HEK293 (cell line): ENCODE measurements at regions not wholly inside any gene's neighbourhood (a gene's known extent, or its start where the extent isn't known, plus 50 kb on each side); places are given as distances from the start of the nearest gene placed in this dataset.
"Not testable (repeated sequence)": the region's sequence is repeated elsewhere in the genome, so short reads cannot be mapped to it uniquely, and the experiment has no call there.

ENCODE experiments used
- CTCF ChIA-PET: fragments of 350-600 bp; formaldehyde crosslinking; extraction: SDS; loops from one replicate; lab custom pipeline; 2021; ENCODE audit warnings: antibody characterized with exemption; lab: Yijun Ruan, JAX
- POLR2A ChIA-PET: fragments of 300-600 bp; formaldehyde crosslinking; extraction: SDS; loops from one replicate; lab custom pipeline; 2020; ENCODE audit warnings: antibody characterized with exemption, inconsistent platforms; lab: Yijun Ruan, JAX
- H3K27ac ChIP-seq: fragments of 200-500 bp; sonication (Bioruptor generic); 2 replicates; pipeline ENCODE4 v1.5.1; 2014; ENCODE audit warnings: low read depth, low read length, control low read depth, inconsistent platforms; ENCODE audit errors: extremely low read depth
- H3K36me3 ChIP-seq, 2 experiments: fragments of 200-500 bp in 1 of 2; sonication (Bioruptor generic) in 1 of 2; 1 replicate in 1 of 2; 2 replicates in 1 of 2; pipeline ENCODE4 v1.5.1; 2014 to 2017; ENCODE audit warnings: inconsistent platforms in 2 of 2, low read length in 2 of 2; ENCODE audit not compliant: control insufficient read depth in 2 of 2, insufficient read depth in 1 of 2
- H3K4me1 ChIP-seq: fragments of 200-500 bp; sonication (Bioruptor generic); 2 replicates; pipeline ENCODE4 v1.5.1; 2014; ENCODE audit warnings: mild to moderate bottlenecking, low read length, inconsistent platforms; ENCODE audit not compliant: control insufficient read depth, insufficient read depth
- H3K4me3 ChIP-seq: 2 replicates; pipeline ENCODE4 v1.5.1; 2011; ENCODE audit warnings: low read depth, mild to moderate bottlenecking, control low read depth, low read length, moderate library complexity
- H3K9me3 ChIP-seq: fragments of 200-500 bp; sonication (Bioruptor generic); 2 replicates; pipeline ENCODE4 v1.5.1; 2014; ENCODE audit warnings: low read depth, low read length, inconsistent platforms; ENCODE audit not compliant: control insufficient read depth, insufficient read depth
- HOXC10 ChIP-seq: sonication (generic); formaldehyde crosslinking; IDR thresholded peaks from 2 replicates; pipeline ENCODE4 v1.8.1; 2023; ENCODE audit warnings: mild to moderate bottlenecking, missing genetic modification reagents
- OVOL3 ChIP-seq: fragments of 450-650 bp; formaldehyde crosslinking; IDR thresholded peaks from 2 replicates; pipeline ENCODE4 v1.5.1; 2016; ENCODE audit warnings: missing biosample characterization, missing genetic modification characterization
- ZBTB17 ChIP-seq: fragments of 450-650 bp; formaldehyde crosslinking; IDR thresholded peaks from 2 replicates; pipeline ENCODE4 v1.5.1; 2016; ENCODE audit warnings: missing biosample characterization, missing genetic modification characterization
- ZIC2 ChIP-seq: fragments of 450-650 bp; formaldehyde crosslinking; IDR thresholded peaks from 2 replicates; pipeline ENCODE4 v1.5.1; 2016; ENCODE audit warnings: missing biosample characterization, missing genetic modification characterization
- ZNF146 ChIP-seq: fragments of 450-650 bp; formaldehyde crosslinking; IDR thresholded peaks from 2 replicates; pipeline ENCODE4 v1.5.1; 2016; ENCODE audit warnings: missing biosample characterization, missing genetic modification characterization
- ZNF155 ChIP-seq: fragments of 450-650 bp; formaldehyde crosslinking; IDR thresholded peaks from 2 replicates; pipeline ENCODE4 v1.5.1; 2016; ENCODE audit warnings: missing biosample characterization, missing genetic modification characterization
- ZNF184 ChIP-seq: fragments of 450-650 bp; IDR thresholded peaks from 2 replicates; pipeline ENCODE4 v1.5.1; 2018; ENCODE audit warnings: missing biosample characterization, mild to moderate bottlenecking, missing genetic modification characterization
- ZNF221 ChIP-seq: fragments of 450-650 bp; formaldehyde crosslinking; IDR thresholded peaks from 2 replicates; pipeline ENCODE4 v1.5.1; 2017; ENCODE audit warnings: missing biosample characterization, missing genetic modification characterization, borderline replicate concordance
- ZNF366 ChIP-seq: fragments of 450-650 bp; formaldehyde crosslinking; conservative IDR thresholded peaks from 2 replicates; pipeline ENCODE4 v1.5.1; 2016; ENCODE audit warnings: missing biosample characterization, missing genetic modification characterization
- ZNF473 ChIP-seq: fragments of 450-650 bp; formaldehyde crosslinking; IDR thresholded peaks from 2 replicates; pipeline ENCODE4 v1.5.1; 2017; ENCODE audit warnings: missing biosample characterization, missing genetic modification characterization
- ZNF488 ChIP-seq: fragments of 450-650 bp; formaldehyde crosslinking; IDR thresholded peaks from 2 replicates; pipeline ENCODE4 v1.5.1; 2016; ENCODE audit warnings: missing biosample characterization, missing genetic modification characterization
- ZSCAN30 ChIP-seq: fragments of 450-650 bp; IDR thresholded peaks from 2 replicates; pipeline ENCODE4 v1.5.1; 2018; ENCODE audit warnings: missing biosample characterization, mild to moderate bottlenecking, missing genetic modification characterization, moderate library complexity
- TF ChIP-seq, protein P1 (sequence below): fragments of 450-650 bp; formaldehyde crosslinking; IDR thresholded peaks from 2 replicates; pipeline ENCODE4 v1.5.1; 2016; ENCODE audit warnings: missing biosample characterization, missing genetic modification characterization, low read depth
- TF ChIP-seq, protein P2 (sequence below): fragments of 450-650 bp; formaldehyde crosslinking; IDR thresholded peaks from 2 replicates; pipeline ENCODE4 v1.5.1; 2016; ENCODE audit warnings: missing biosample characterization, missing genetic modification characterization

- Histone ChIP-seq H3K4me1 (no peaks in the 10 kb centered on the region), H3K27ac (no peak overlapping the region), H3K36me3 (no peaks in the 10 kb centered on the region), H3K4me3 (no peak overlapping the region), H3K9me3 (no peaks in the 10 kb centered on the region)
- ChIA-PET POLR2A (no interaction called here), CTCF (interaction anchor here (0.6 to 0.7 kb wide), 2 partner anchors 173 to 433 kb away, joined by 3 to 5 read pairs; no protein-coding TSS in a partner anchor)
- TF ChIP-seq ZNF366 = peak; percentile 47; the same call in 1 of the 2 replicates
- TF ChIP-seq ZNF473 (tag by site-specific recombination) = no peak
- no peak for TF ChIP-seq HOXC10 (CRISPR knock-in tag)
- TF ChIP-seq ZNF184 = no peak
- TF ChIP-seq ZNF146 (tag by site-specific recombination) = no peak
- TF ChIP-seq, all 188 proteins: peak for 1
These were observed 133.1 kb upstream of the PELI1 start for GRCh38 chr2:64277101-64277849.

- H3K27ac ChIP-seq, H3K9me3 ChIP-seq, H3K4me1 ChIP-seq, H3K4me3 ChIP-seq, H3K36me3 ChIP-seq, CTCF ChIA-PET, POLR2A ChIA-PET: not testable (repeated sequence)
These were observed 136.6 kb upstream of the PELI1 start for GRCh38 chr2:64280812-64281211.

DNA sequence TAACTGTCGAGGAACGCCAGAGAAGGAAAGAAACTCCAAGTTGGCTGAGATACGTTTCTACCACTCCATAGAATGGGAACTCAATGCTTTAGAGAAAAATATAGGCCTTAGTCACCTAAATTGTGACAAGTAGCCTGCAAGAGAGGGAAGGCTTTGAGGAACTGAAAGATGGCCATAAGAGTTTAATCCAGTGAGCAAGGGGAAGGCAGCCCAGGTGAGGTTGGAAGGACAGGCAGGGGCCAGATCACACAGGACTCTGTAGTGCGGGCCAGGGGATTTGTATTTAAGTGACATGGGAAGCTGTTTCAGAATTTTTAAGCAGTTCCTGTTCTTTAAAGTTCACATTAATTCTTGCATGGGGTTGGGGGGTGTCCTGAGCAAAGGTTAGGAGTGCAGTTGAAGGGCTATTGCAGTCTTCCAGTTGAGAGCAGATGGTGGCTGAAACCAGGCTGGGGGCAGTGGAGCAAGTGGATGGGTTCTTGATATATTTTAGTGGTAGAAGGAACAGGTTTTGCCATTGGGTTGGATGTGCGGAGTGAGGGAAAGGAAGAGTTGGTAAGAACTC, 138.9 kb upstream of the PELI1 start:
- no peak for TF ChIP-seq OVOL3 (tag by site-specific recombination)
- Histone ChIP-seq H3K36me3 (no peaks in the 10 kb centered on the region), H3K4me1 (no peaks in the 10 kb centered on the region), H3K4me3 (no peak overlapping the region), H3K9me3 (no peaks in the 10 kb centered on the region), H3K27ac (no peak overlapping the region)
- ChIA-PET POLR2A (no interaction called here), CTCF (no interaction called here)

DNA sequence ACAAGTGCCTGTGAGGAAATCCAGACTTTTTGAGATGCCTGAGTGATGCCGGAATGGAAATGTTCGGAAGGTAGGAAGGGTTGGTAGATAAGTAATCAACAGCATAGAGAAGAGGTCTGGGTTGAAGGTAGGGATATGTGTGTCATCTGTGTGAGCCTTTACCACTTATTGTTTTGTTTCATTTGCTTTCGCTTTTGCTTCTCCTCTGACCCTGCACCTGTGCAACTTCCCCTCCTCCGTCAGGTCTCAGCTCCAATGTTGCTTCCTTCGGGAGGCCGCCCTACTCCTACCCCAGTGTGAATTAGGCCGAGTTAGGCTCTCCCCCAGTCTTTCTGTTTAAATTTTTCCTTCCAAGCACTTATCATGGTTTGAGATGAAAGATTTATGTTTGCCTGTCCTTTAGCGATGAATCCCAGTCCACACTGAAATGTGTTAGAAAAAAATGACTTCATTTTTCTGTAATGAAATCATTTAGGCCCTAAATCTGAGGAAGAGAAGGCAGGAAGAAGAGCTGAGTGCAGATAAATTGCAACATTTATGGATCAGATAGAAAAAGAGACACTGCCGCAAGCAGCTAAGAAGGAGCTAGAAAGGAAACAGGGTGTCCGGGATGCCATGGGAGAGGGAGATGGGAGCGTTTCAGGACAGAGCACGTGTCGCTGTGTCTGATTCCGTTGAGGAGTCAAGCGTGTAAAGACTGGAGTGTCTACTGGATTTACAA, 139.6 kb upstream of the PELI1 start:
- ChIA-PET CTCF (no interaction called here), POLR2A (no interaction called here)
- Histone ChIP-seq H3K27ac (no peak overlapping the region), H3K4me1 (no peaks in the 10 kb centered on the region), H3K9me3 (no peaks in the 10 kb centered on the region), H3K4me3 (no peak overlapping the region), H3K36me3 (no peaks in the 10 kb centered on the region)
- TF ChIP-seq, protein P1, sequence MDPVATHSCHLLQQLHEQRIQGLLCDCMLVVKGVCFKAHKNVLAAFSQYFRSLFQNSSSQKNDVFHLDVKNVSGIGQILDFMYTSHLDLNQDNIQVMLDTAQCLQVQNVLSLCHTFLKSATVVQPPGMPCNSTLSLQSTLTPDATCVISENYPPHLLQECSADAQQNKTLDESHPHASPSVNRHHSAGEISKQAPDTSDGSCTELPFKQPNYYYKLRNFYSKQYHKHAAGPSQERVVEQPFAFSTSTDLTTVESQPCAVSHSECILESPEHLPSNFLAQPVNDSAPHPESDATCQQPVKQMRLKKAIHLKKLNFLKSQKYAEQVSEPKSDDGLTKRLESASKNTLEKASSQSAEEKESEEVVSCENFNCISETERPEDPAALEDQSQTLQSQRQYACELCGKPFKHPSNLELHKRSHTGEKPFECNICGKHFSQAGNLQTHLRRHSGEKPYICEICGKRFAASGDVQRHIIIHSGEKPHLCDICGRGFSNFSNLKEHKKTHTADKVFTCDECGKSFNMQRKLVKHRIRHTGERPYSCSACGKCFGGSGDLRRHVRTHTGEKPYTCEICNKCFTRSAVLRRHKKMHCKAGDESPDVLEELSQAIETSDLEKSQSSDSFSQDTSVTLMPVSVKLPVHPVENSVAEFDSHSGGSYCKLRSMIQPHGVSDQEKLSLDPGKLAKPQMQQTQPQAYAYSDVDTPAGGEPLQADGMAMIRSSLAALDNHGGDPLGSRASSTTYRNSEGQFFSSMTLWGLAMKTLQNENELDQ (tag by site-specific recombination) = no peak
- TF ChIP-seq ZBTB17 (tag by site-specific recombination) = peak; percentile 60

DNA sequence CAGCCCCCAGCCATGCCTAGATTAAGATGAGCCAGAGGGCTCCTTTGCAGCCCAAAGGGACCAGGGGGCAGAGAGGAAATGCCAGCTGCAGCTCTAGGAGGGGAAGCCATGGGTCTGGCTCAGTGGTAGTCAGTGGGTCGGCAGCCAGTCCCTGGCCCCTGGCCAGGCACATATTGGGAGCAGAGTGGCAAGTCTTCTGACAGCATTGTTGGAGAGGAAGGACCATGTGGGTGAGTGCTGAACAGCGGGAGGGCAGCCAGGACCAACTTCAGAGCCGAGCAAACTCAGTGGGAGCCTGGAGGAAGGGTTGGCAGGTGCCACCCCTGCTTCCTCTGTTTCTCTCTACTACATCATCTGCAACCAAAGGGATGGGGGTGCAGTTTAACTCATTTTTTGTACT, 140.5 kb upstream of the PELI1 start:
- POLR2A ChIA-PET = no interaction called here
- no peaks in the 10 kb centered on the region for H3K9me3 ChIP-seq
- no peak overlapping the region for H3K27ac ChIP-seq
- CTCF ChIA-PET = no interaction called here
- no peak for TF ChIP-seq ZSCAN30
- TF ChIP-seq ZNF488 (tag by site-specific recombination) = no peak
- TF ChIP-seq ZNF221 (tag by site-specific recombination) = no peak
- TF ChIP-seq ZIC2 = peak; percentile 61
- no peak for TF ChIP-seq ZNF155 (tag by site-specific recombination)
- TF ChIP-seq, protein P2, sequence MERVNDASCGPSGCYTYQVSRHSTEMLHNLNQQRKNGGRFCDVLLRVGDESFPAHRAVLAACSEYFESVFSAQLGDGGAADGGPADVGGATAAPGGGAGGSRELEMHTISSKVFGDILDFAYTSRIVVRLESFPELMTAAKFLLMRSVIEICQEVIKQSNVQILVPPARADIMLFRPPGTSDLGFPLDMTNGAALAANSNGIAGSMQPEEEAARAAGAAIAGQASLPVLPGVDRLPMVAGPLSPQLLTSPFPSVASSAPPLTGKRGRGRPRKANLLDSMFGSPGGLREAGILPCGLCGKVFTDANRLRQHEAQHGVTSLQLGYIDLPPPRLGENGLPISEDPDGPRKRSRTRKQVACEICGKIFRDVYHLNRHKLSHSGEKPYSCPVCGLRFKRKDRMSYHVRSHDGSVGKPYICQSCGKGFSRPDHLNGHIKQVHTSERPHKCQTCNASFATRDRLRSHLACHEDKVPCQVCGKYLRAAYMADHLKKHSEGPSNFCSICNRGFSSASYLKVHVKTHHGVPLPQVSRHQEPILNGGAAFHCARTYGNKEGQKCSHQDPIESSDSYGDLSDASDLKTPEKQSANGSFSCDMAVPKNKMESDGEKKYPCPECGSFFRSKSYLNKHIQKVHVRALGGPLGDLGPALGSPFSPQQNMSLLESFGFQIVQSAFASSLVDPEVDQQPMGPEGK (tag by site-specific recombination) = no peak
- no peak overlapping the region for H3K4me3 ChIP-seq
- H3K4me1 ChIP-seq = no peaks in the 10 kb centered on the region
- H3K36me3 ChIP-seq = no peaks in the 10 kb centered on the region
